Parathyroid adenoma (tissue), 2 donors: ENCODE measurements at regions not wholly inside any gene's neighbourhood (a gene's known extent, or its start where the extent isn't known, plus 50 kb on each side); places are given as distances from the start of the nearest gene placed in this dataset.

Experiments
- H2AFZ ChIP-seq: fragments of 300-600 bp; sonication (generic); one replicate; pipeline ENCODE4 v1.7.0; 2017; ENCODE audit warnings: antibody characterized with exemption, mild to moderate bottlenecking
- H3K27ac ChIP-seq: fragments of 300-600 bp; sonication (generic); one replicate; pipeline ENCODE4 v1.7.0; 2017
- H3K27me3 ChIP-seq: fragments of 300-600 bp; sonication (generic); one replicate; pipeline ENCODE4 v1.7.0; 2017; ENCODE audit warnings: low read length; ENCODE audit not compliant: control insufficient read depth, insufficient read depth
- H3K36me3 ChIP-seq: fragments of 300-600 bp; sonication (generic); one replicate; pipeline ENCODE4 v1.7.0; 2017; ENCODE audit warnings: low read length; ENCODE audit not compliant: control insufficient read depth, insufficient read depth
- H3K4me1 ChIP-seq: fragments of 300-600 bp; sonication (generic); one replicate; pipeline ENCODE4 v1.7.0; 2017; ENCODE audit warnings: control low read depth
- H3K4me2 ChIP-seq: fragments of 300-600 bp; sonication (generic); one replicate; pipeline ENCODE4 v1.7.0; 2017; ENCODE audit warnings: low read length
- H3K4me3 ChIP-seq: fragments of 300-600 bp; sonication (generic); one replicate; pipeline ENCODE4 v1.7.0; 2017; ENCODE audit warnings: low read depth, low read length
- H3K79me2 ChIP-seq: fragments of 300-600 bp; sonication (generic); one replicate; pipeline ENCODE4 v1.7.0; 2017; ENCODE audit warnings: control low read depth
- H3K9ac ChIP-seq: fragments of 300-600 bp; sonication (generic); one replicate; pipeline ENCODE4 v1.7.0; 2017; ENCODE audit warnings: mild to moderate bottlenecking
- H3K9me3 ChIP-seq: fragments of 300-600 bp; sonication (generic); one replicate; pipeline ENCODE4 v1.7.0; 2017; ENCODE audit warnings: low read length; ENCODE audit not compliant: control insufficient read depth
- TF ChIP-seq, protein P1 (sequence below): fragments of 300-600 bp; sonication (generic); IDR thresholded peaks from one replicate; pipeline ENCODE4 v1.7.0; 2017; ENCODE audit warnings: antibody characterized with exemption, mild to moderate bottlenecking
- donor health status: primary hyperparathyroidism.

DNA sequence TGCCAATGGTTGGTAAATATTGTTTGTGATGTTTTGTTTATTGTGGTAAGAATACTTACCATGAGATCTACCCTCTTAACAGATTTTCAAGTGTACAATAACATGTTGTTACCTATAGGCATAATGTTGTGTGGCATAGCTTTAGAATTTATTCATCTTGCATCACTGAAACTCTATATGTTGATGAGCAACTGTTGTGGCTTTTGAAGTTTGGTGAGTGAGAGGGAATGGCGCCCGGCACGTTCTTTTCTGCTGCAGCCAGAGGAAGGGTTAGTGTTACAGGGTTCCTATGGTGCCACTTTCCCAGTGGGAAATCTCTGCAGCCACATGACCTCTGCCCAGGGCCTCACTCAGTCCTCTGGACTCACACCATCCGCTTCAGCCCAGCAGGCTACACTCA lies 342.5 kb upstream of the ADGRL2 start:
- no peak overlapping the region for H3K9ac ChIP-seq
- H3K27me3 ChIP-seq = no peaks in the 10 kb centered on the region
- H3K9me3 ChIP-seq = no peaks in the 10 kb centered on the region
- H3K4me1 ChIP-seq = no peaks in the 10 kb centered on the region
- TF ChIP-seq, protein P1, sequence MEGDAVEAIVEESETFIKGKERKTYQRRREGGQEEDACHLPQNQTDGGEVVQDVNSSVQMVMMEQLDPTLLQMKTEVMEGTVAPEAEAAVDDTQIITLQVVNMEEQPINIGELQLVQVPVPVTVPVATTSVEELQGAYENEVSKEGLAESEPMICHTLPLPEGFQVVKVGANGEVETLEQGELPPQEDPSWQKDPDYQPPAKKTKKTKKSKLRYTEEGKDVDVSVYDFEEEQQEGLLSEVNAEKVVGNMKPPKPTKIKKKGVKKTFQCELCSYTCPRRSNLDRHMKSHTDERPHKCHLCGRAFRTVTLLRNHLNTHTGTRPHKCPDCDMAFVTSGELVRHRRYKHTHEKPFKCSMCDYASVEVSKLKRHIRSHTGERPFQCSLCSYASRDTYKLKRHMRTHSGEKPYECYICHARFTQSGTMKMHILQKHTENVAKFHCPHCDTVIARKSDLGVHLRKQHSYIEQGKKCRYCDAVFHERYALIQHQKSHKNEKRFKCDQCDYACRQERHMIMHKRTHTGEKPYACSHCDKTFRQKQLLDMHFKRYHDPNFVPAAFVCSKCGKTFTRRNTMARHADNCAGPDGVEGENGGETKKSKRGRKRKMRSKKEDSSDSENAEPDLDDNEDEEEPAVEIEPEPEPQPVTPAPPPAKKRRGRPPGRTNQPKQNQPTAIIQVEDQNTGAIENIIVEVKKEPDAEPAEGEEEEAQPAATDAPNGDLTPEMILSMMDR = no peak
- no peak overlapping the region for H3K4me3 ChIP-seq
- no peak overlapping the region for H2AFZ ChIP-seq
- H3K27ac ChIP-seq = no peak overlapping the region
- H3K36me3 ChIP-seq = no peaks in the 10 kb centered on the region
- H3K79me2 ChIP-seq = no peaks in the 10 kb centered on the region
- no peak overlapping the region for H3K4me2 ChIP-seq

DNA sequence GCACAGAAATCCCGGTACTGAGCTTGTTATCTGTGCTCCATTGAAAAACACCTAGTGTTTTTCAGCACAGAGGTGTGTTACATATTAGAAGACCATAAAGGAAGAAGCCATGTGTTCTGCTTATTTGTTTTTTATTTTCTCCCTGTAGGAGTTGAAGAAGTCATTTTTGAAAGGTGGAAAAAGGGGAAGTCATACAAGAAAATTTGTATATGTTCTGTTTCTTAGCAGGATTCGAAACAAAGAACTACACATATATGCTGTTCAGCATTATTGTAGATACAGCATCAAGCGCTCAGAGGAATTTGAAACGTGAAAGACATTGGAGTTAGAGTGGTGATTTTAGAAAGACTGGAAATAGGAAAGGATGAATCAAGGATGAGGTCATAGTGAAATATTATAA lies 345.3 kb upstream of the ADGRL2 start:
- Histone ChIP-seq H3K4me1 (no peaks in the 10 kb centered on the region), H3K9me3 (no peaks in the 10 kb centered on the region), H3K36me3 (no peaks in the 10 kb centered on the region), H3K4me3 (no peak overlapping the region), H3K27me3 (no peaks in the 10 kb centered on the region), H3K27ac (no peak overlapping the region), H3K9ac (no peak overlapping the region), H3K4me2 (no peak overlapping the region), H2AFZ (no peak overlapping the region), H3K79me2 (no peaks in the 10 kb centered on the region)
- TF ChIP-seq, protein P1 = no peak

DNA sequence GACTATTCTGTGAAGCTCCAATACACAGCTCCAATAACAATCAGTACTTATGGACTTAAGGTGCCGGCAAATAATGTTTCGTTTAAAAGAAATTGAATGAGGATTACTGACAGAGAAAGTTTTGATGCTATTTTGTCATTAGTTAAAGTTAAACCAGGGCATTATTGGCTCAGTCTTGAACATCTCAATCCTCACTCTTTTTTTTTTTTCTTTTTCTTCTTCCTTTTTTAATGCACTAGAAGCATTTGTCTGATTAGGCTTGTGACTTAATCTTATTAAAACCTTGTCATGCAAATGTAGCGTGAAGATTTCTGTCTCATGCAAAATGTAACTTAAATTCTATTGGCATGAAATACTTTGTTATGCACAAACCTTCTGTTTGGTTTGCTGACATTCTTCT lies 346.8 kb upstream of the ADGRL2 start:
- TF ChIP-seq, protein P1 = no peak
- no peaks in the 10 kb centered on the region for H3K9me3 ChIP-seq
- no peaks in the 10 kb centered on the region for H3K79me2 ChIP-seq
- H3K4me1 ChIP-seq = no peaks in the 10 kb centered on the region
- H3K36me3 ChIP-seq = no peaks in the 10 kb centered on the region
- H3K9ac ChIP-seq = no peak overlapping the region
- H3K27me3 ChIP-seq = no peaks in the 10 kb centered on the region
- H3K4me3 ChIP-seq = no peak overlapping the region
- H2AFZ ChIP-seq = no peak overlapping the region
- H3K27ac ChIP-seq = no peak overlapping the region
- no peak overlapping the region for H3K4me2 ChIP-seq

DNA sequence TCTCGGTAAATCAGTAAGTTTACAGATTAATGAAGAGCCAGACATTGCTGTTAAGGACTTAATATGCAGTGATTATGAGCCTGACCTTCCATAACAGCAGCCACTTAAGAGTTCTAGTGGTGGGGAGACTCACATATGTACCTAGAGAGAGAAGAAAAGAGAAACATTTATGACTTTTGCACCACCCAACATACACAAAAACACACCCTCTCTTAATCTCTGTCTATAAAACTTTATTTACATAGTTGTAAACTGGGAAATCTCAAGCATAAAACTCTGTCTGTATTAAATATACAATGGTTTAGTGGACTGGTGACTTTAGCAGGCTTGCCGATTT lies 347.4 kb upstream of the ADGRL2 start:
- H3K27ac ChIP-seq = no peak overlapping the region
- no peak overlapping the region for H3K4me3 ChIP-seq
- TF ChIP-seq, protein P1 = no peak
- no peaks in the 10 kb centered on the region for H3K79me2 ChIP-seq
- H3K9me3 ChIP-seq = no peaks in the 10 kb centered on the region
- H3K9ac ChIP-seq = no peak overlapping the region
- no peaks in the 10 kb centered on the region for H3K4me1 ChIP-seq
- no peaks in the 10 kb centered on the region for H3K36me3 ChIP-seq
- no peaks in the 10 kb centered on the region for H3K27me3 ChIP-seq
- no peak overlapping the region for H2AFZ ChIP-seq
- H3K4me2 ChIP-seq = no peak overlapping the region

DNA sequence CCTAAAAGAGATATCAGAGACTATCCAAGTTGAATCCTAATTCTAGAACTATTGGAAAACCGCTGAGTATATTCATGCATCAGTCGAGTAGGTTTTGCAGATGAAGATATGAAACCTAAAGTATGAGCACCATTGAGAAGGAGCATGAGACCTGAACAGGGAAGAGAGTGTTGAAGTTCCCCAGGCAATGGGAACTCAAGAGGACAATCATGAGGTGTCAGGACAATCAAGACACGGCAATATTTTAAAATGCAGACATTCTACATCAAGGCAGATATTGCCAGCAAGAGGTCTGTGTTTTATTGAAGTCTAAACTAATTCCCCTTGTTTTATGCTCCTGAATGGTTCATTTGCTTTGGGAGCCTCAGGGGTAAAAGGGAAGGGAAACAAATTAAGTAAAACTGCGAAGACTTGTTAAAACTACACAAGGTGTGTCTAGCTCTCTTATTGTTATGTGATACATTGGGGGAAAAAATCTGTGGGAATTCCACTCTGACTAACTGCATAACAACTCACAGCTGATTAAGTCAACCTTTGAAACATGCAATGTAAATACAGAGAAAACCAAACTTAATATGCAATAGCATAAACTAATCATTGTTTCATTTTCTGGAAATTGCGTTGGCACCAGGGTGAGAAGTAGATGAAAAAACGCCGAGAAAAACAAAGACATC lies 347.9 kb upstream of the ADGRL2 start:
- H3K9me3 ChIP-seq = no peaks in the 10 kb centered on the region
- H3K4me1 ChIP-seq = no peaks in the 10 kb centered on the region
- H3K27ac ChIP-seq = no peak overlapping the region
- TF ChIP-seq, protein P1 = no peak
- no peak overlapping the region for H2AFZ ChIP-seq
- no peak overlapping the region for H3K4me3 ChIP-seq
- no peaks in the 10 kb centered on the region for H3K27me3 ChIP-seq
- H3K79me2 ChIP-seq = no peaks in the 10 kb centered on the region
- H3K36me3 ChIP-seq = no peaks in the 10 kb centered on the region
- H3K4me2 ChIP-seq = no peak overlapping the region
- H3K9ac ChIP-seq = no peak overlapping the region
